ENCODE measurements at regions not wholly inside any gene's neighbourhood (a gene's known extent, or its start where the extent isn't known, plus 50 kb on each side); places are given as distances from the start of the nearest gene placed in this dataset.
A peak's percentile ranks its signal among the peaks of the same experiment; 100 is the strongest.

- intact Hi-C loops (cut with DNase I; ENCODE audit: low total_unique reads), result no loop called here
- no peak for TF ChIP-seq CTCF (IDR thresholded peaks at IDR 0.05 in 8 of 11, conservative IDR thresholded peaks at IDR 0.05 in 3 of 11)
- 78 to 92% (median 87%) methylated on average over 5 of the region's 5 CpGs for WGBS, 5 donors
- DNase-seq, result no peak
- no peak overlapping the region for H3K4me3 ChIP-seq
- H3K36me3 ChIP-seq, result no peaks in the 10 kb centered on the region
- peaks cover 0 to 24% (median 2%) of the 10 kb centered on the region in 6 donors for H3K4me1 ChIP-seq
- H3K27me3 ChIP-seq (replicated peaks in 1 of 7), result no peaks in the 10 kb centered on the region
- no peak overlapping the region for H3K27ac ChIP-seq
- H3K9me3 ChIP-seq, result no peaks in the 10 kb centered on the region
These were observed 193.6 kb upstream of the IL12A start for GRCh38 chr3:159795042-159795441.

GRCh38 chr3:159795681-159796175 lies 192.9 kb upstream of the IL12A start:
- H3K9me3 ChIP-seq, result no peaks in the 10 kb centered on the region
- no peak overlapping the region for H3K4me3 ChIP-seq
- H3K36me3 ChIP-seq, result no peaks in the 10 kb centered on the region
- peak overlapping the region in 2 of 8 donors; percentile 53 to 62 for H3K27ac ChIP-seq
- H3K4me1 ChIP-seq, result peaks cover 0 to 24% (median 2%) of the 10 kb centered on the region in 6 donors
- H3K27me3 ChIP-seq (replicated peaks in 1 of 7), result no peaks in the 10 kb centered on the region
- intact Hi-C loops (cut with DNase I; ENCODE audit: low total_unique reads), result no loop called here
- no peak for DNase-seq
- TF ChIP-seq POLR2A (IDR thresholded peaks at IDR 0.05) (no peak), POLR2AphosphoS5 (IDR thresholded peaks at IDR 0.05) (no peak), CTCF (IDR thresholded peaks at IDR 0.05 in 8 of 11, conservative IDR thresholded peaks at IDR 0.05 in 3 of 11) (no peak)
- 81 to 96% (median 84%) methylated on average over 2 of the region's 2 CpGs for WGBS, 5 donors

GRCh38 chr3:159796226-159796625 lies 192.4 kb upstream of the IL12A start:
- 73 to 89% (median 85%) methylated on average over 5 of the region's 5 CpGs for WGBS, 5 donors
- no peaks in the 10 kb centered on the region for H3K36me3 ChIP-seq
- intact Hi-C loops (cut with DNase I; ENCODE audit: low total_unique reads), result no loop called here
- peaks cover 0 to 24% (median 2%) of the 10 kb centered on the region in 6 donors for H3K4me1 ChIP-seq
- H3K27me3 ChIP-seq (replicated peaks in 1 of 7), result no peaks in the 10 kb centered on the region
- H3K9me3 ChIP-seq, result no peaks in the 10 kb centered on the region
- TF ChIP-seq POLR2AphosphoS5 (IDR thresholded peaks at IDR 0.05) (no peak), POLR2A (IDR thresholded peaks at IDR 0.05) (no peak), CTCF (IDR thresholded peaks at IDR 0.05 in 8 of 11, conservative IDR thresholded peaks at IDR 0.05 in 3 of 11) (no peak)
- DNase-seq, result no peak
- peak overlapping the region in 4 of 8 donors; percentile 28 to 62 (median 48) for H3K27ac ChIP-seq
- no peak overlapping the region for H3K4me3 ChIP-seq

GRCh38 chr3:159796744-159797143 lies 191.9 kb upstream of the IL12A start:
- WGBS, 5 donors, result 56 to 84% (median 60%) methylated on average over 1 of the region's 1 CpG
- no peaks in the 10 kb centered on the region for H3K9me3 ChIP-seq
- DNase-seq, result no peak
- H3K27me3 ChIP-seq (replicated peaks in 1 of 7), result no peaks in the 10 kb centered on the region
- no peaks in the 10 kb centered on the region for H3K36me3 ChIP-seq
- no peak overlapping the region for H3K4me3 ChIP-seq
- H3K27ac ChIP-seq, result peak overlapping the region in 3 of 8 donors; percentile 43 to 62 (median 53)
- intact Hi-C loops (cut with DNase I; ENCODE audit: low total_unique reads), result no loop called here
- H3K4me1 ChIP-seq, result peaks cover 0 to 24% (median 2%) of the 10 kb centered on the region in 6 donors
- TF ChIP-seq CTCF (IDR thresholded peaks at IDR 0.05 in 8 of 11, conservative IDR thresholded peaks at IDR 0.05 in 3 of 11), result no peak

All from spleen (tissue), 11 donors.